Coronary artery (tissue), 2 donors: ENCODE measurements at regions not wholly inside any gene's neighbourhood (a gene's known extent, or its start where the extent isn't known, plus 50 kb on each side); places are given as distances from the start of the nearest gene placed in this dataset.

Experiments
- DNase-seq: peaks from one replicate; pipeline ENCODE4 v3.0.0-alpha.2; 2017; ENCODE audit warnings: low spot score
- H3K27ac ChIP-seq, 2 donors: fragments of 200-600 bp; sonication (generic); one replicate each; pipeline ENCODE4 v1.5.1; 2016 to 2019
- H3K4me3 ChIP-seq: fragments of 200-600 bp; sonication (generic); 2 replicates; pipeline ENCODE4 v1.5.1; 2016; ENCODE audit warnings: mild to moderate bottlenecking, moderate library complexity
- TF ChIP-seq, protein P1 (sequence below): fragments of 200-600 bp; sonication (generic); IDR thresholded peaks from one replicate; pipeline ENCODE4 v1.5.1; 2019; ENCODE audit warnings: antibody characterized with exemption

DNA sequence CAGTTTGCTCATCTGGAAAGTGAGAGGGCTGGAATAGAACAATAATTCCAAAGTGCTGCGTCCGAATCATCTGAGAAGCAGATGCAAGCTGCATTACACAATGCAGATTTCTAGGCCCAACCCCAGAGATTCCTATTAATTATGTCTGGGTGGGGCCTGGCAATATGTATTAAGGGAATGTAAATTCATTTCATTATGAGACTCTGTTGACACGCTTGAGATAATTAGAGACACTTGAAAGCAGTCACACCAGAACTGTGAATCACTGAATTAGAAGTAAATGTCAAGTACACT, 54.7 kb upstream of the HK2 start:
- H3K4me3 ChIP-seq: no peak overlapping the region
- DNase-seq: no peak
- TF ChIP-seq, protein P1, sequence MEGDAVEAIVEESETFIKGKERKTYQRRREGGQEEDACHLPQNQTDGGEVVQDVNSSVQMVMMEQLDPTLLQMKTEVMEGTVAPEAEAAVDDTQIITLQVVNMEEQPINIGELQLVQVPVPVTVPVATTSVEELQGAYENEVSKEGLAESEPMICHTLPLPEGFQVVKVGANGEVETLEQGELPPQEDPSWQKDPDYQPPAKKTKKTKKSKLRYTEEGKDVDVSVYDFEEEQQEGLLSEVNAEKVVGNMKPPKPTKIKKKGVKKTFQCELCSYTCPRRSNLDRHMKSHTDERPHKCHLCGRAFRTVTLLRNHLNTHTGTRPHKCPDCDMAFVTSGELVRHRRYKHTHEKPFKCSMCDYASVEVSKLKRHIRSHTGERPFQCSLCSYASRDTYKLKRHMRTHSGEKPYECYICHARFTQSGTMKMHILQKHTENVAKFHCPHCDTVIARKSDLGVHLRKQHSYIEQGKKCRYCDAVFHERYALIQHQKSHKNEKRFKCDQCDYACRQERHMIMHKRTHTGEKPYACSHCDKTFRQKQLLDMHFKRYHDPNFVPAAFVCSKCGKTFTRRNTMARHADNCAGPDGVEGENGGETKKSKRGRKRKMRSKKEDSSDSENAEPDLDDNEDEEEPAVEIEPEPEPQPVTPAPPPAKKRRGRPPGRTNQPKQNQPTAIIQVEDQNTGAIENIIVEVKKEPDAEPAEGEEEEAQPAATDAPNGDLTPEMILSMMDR: no peak
- H3K27ac ChIP-seq: no peak overlapping the region

DNA sequence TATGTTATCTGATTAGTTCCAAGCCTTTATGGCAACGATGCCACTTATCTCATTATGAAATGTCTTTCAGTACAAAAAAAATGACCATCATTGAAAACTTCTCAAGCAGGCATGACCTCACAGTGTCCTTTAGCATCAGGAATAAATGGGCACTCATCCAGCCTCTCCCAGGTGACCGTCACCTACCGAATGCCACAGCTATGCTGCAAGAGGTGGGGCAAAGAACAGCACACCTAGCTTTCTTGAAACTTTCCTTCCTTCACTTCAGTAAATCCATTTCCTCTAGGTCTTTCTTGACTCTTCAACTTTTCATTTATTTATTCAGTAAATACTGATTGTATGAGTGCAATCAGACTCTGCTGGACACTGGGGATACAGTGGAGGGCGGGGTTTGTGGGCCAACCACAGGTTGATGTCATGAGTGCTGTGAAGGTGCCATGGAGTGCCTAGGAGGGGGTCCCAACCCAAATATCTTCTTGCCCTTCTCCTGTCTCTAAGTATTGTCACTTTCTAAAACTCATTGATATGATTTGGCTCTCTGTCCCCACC, 54.3 kb upstream of the HK2 start:
- DNase-seq: no peak
- TF ChIP-seq, protein P1: no peak
- no peak overlapping the region for H3K27ac ChIP-seq

More for the DNA sequence above, 54.3 kb upstream of the HK2 start:
- H3K4me3 ChIP-seq: no peak overlapping the region
